ENCODE measurements at regions not wholly inside any gene's neighbourhood (a gene's known extent, or its start where the extent isn't known, plus 50 kb on each side); places are given as distances from the start of the nearest gene placed in this dataset.

GRCh38 chr1:108017698-108018097, 52.7 kb upstream of the VAV3 start:
- intact Hi-C loops (cut with DNase I): no loop called here
- DNase-seq: no peak

- intact Hi-C loops (cut with DNase I): no loop called here
- DNase-seq: peak in 1 of 10 donors; percentile 9
Observed at GRCh38 chr1:108016451-108016920, 51.5 kb upstream of the VAV3 start.
